ENCODE measurements at regions not wholly inside any gene's neighbourhood (a gene's known extent, or its start where the extent isn't known, plus 50 kb on each side); places are given as distances from the start of the nearest gene placed in this dataset.

- TF ChIP-seq POLR2A (IDR thresholded peaks at IDR 0.05): no peak
- no peak for TF ChIP-seq CTCF (IDR thresholded peaks at IDR 0.05 in 8 of 11, conservative IDR thresholded peaks at IDR 0.05 in 3 of 11)
Measured at GRCh38 chr9:104982543-104982942, 54.6 kb upstream of the ABCA1 start.
